GM19035 (cell line): ENCODE measurements at regions not wholly inside any gene's neighbourhood (a gene's known extent, or its start where the extent isn't known, plus 50 kb on each side); places are given as distances from the start of the nearest gene placed in this dataset.
"Not testable (repeated sequence)": the region's sequence is repeated elsewhere in the genome, so short reads cannot be mapped to it uniquely, and the experiment has no call there.

Experiments used
- ATAC-seq: cut with Tn5 transposase; IDR thresholded peaks from one replicate; pipeline ENCODE4 v1.9.1; 2021; ENCODE audit not compliant: unreplicated experiment

DNA sequence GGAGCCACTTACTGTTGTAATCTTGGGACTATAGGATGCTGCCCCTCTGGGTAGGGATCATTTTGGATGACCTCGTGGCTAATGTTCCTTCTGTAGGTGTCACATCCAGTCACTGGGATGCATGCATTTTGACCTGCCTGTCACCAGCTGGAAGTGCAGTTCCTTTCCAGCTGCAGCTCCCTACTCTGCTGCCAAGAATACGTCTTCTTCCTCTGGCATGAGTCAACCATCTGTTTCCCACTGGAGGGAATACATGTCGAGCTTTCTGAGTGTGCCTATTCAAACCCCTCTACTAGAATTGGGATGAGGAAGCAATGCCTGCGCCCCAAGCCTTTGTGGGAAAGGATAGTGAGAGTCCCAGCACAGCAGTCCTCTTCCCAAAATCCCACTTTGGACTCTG lies 415.5 kb upstream of the ADAMTS5 start:
- no peak for ATAC-seq

DNA sequence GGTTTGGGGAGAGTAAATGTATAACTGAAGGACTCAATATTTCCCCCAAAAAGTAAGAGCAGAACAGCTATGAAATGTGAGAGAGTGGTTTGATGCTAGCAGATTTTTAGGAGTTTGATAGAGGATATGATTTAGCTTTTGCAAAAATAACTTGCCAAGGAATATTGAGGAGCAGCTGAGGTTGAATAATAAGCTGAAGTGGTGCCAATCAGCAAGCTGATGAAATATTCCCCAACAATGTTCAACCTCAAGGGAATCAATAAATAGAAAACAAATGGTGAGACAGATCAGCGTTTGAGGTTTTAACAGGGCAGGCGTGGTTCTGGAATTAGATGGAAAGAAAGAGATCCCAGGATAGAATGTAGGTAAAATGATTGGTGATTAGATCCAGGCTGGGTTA lies 413.4 kb upstream of the ADAMTS5 start:
- ATAC-seq, result no peak

DNA sequence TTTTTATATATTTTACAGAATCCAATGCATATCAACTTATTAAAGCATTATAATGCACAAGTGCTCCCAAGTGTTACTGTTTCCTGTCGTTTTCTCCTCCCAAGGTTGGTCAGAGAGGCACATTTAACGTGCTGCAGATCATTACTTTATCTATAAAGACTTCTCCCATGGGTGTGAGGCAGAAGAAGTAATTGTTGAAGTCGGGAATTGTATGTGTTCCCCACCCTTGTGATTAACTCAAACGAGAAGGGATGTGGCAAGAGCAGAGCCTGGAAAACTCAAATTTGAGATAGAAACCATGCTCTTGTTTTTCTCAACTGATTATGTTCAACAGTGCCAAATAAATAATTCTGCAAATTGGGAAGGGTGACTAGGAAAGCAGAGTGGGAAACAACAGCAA lies 412.5 kb upstream of the ADAMTS5 start:
- ATAC-seq, result no peak

DNA sequence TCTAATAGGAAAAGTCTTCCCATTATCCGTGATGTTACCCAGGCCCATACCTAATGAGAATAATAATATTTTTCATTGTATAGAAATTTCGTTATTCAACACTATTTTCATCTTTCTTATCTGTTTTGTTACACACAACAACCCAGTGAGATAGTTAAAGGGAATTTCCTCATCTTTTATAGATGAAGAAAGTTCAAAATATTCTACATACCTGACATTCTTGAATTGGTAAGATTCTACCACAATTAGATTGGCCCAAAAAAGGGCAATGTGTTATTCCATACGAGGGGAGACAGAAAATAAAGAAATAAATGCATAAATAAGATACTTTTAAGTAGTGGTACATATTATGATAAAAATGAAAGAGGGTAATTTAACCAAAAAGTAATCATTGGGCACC lies 405.5 kb upstream of the ADAMTS5 start:
- ATAC-seq, result no peak

DNA sequence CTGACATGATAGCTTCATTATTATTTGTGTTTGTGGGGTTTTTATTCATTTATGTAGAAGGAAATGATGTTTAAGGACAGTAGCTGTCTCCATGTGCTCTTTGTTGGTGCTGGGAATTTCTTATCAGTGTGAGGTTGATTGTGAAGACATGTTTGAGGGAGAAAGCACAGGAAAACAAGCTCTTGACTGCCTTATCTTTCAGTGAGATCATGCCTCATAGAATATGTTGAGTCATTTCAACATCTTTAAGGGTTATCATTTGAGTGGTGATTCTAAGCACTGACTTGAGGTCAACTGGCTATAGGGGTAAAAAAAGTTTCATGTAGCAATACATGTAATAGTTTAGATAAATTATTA lies 405.1 kb upstream of the ADAMTS5 start:
- no peak for ATAC-seq

DNA sequence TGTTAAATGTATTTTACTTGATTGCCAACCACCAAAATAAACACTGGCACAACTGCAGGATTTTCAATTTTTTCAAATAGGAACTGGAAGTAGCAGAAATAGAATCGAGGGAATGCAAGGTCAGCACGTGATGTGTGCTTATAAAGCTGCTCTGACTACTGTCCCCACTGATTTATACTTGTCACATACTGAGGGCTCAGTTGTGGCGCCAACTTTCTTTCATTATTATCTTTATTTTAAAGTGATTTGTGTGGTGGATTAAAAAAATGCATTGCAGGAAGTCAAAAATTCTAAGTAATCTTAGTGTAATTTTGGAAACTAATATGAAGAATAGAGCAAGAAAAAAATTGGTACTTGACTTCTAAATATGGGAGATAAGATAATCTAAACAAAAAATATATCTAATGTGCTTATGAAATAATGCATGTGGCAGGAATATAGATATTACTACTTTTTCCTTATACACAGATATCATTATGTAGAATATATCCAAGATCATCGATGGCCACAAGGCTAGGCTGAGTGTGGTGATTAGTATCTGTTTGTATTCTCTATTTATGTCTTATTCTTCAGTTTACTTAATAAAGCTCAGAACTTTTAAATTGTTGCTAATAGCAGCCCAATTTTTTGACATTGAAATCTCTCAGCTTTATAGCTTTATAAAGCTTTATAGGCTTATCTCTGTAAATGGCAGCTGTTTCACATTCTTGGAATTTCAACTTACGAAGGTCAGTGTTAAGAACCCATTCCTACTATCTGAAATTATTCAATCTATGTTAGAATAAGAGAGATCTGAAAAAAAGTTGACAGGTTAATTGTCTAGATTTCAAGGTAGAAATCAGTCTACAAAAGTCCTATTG lies 404.5 kb upstream of the ADAMTS5 start:
- ATAC-seq, result no peak

DNA sequence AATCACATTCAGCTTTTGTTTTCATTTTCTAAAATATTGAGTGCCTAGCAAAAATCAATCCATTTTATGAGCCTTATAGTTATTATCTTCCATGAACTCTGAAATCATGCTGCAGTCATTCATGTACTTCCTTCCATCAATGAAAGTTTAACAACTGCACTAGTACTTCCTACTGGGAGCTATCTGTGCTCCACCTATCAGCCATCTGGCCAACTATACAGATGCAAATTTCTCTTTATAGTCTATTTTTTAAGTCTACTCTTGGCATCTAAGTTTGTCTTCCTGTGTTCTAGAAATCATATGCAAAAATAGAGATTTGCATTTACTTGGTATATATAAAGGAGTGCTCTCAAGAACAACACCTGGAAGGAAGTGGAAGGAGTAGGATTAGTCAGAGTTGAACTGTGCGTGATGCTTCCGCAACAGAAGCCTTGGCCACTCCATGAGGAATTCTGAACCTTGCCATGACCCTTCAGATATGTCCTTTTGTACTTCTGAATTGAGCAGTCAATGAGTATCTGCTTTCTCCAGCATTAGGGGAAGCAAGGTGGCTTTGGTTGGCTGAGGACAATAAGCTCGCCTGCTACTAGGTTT lies 403.2 kb upstream of the ADAMTS5 start:
- no peak for ATAC-seq

DNA sequence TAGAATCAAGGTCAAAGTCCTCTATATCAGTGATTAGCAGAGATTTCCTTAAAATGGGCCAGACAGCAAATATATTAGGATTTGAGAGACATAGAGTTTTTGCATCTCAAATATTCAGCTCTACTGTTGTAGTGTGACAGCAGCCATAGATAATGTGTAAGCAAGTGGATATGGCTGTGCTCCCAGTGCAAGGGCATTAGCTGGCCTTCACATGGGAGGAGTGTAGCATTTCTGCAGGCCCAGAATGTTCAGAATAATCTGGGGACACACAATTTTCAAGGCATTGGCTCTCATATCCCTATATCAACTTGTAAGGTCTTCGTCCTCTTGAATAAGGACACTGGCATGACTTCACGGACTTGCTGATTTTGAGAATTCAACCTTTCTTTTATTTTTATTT lies 402.3 kb upstream of the ADAMTS5 start:
- no peak for ATAC-seq

DNA sequence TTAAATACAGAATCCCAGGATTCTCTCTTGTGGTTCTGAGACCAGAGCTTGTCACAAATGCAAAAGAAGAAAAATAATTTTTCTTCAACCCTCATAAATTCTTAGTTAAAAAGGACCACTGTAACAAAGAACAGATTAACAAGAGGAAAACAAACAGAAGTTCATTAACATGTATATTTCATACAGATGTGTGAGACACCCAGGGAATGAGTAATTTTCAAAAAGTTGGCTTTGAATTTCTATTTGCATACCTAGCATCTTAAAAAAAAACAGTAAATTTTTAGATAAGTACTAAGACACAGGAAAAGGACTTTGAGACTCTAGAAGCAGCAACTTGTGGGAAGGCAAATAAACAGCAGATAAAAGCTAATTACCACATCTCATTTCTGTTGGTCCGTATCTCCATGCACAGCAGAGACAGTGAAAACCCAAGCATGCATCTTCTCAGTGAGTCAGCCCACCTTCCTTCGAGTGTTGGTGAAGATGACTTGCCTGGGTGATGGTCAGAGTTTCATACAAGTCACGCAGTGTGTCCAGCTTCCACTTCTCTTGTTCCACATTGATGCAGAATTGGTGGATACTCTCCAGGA lies 399.9 kb upstream of the ADAMTS5 start:
- ATAC-seq, result no peak

DNA sequence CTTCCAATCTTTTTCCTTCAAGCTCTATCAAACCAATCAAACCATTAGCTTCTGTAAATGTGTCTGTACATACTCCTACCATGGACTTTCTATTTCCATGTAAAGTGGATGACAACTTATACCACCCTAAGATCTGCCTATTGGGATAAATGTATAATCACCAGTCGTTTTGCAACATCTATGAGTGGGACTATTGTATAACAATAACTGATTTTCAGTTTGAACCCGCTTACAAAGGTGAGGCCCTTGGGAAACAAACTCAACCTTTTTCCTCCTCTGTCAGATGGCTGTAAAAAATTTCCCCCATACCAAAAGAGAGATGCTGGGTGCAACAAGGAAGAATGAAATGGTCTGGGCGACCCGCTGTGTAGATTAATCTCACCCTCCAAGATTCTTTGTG lies 399.1 kb upstream of the ADAMTS5 start:
- ATAC-seq, result no peak

DNA sequence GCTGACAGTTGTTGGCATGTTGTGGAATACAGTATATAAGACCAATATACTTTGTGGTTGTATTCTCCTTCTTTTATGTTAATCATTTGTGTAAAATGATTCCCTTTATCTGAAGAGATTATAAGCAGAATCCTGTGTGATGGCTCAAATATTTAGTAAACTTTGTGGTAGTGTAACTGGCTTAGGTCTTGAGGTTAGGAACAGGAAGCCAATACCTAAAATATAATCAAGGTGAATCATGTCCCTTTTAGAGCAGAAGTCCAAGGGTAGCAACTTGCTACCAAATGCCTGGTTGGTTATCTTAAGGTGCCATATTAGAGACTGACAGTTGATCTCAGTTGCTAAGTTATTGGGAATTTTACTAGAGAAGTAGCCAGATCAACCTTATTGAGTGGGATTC lies 398.5 kb upstream of the ADAMTS5 start:
- ATAC-seq, result no peak

DNA sequence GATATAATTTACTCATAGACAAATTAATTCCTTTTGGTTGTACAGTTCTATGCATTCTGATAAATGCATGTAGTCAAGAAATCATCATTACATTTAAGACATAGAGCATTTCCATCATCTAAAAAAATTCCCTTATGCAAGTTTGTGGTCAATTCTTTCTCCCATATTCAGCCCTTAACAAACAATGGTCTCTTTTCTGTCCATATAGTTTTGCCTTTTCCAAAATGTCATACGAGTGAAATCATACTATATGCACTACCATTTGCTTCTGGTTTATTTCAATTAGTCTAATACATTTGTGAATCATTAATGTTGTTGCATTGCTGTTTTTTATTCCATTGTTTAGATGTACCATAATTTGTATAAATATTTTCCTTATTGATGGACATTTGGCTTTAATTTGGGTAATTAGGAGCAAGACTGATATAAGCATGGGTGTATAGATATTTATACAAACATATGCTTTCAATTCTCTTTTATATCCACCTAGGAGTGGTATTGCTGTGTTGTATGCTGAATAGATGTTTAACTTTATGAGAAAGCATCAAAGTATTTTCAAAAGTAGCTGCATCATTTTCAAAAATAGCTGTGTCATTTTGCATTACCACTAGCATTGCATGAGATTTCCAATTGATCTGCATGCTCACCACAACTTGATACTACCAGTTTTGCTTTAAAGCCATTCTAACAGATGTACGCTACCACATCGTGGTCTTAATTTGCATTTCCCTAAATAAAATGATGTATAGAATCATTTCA lies 397.0 kb upstream of the ADAMTS5 start:
- ATAC-seq, result no peak

DNA sequence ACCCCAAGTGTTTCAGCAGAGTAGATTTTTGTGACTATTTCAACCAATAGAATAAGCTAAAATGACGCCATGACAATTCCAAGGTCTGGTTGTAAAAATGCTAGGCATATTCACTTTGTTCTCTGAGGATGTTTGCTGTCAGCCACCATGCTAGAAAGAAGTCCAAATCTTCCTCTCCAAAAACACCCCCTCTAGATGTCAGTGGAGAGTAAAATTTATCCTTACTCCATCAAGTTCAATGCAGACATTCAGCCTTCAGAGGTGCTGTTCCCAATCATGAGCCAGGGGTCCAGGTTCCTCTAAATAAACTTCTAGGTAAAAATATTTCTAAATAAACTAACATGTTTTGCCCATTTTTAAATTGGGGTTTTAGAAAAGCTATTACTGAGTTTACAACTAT lies 395.4 kb upstream of the ADAMTS5 start:
- no peak for ATAC-seq

DNA sequence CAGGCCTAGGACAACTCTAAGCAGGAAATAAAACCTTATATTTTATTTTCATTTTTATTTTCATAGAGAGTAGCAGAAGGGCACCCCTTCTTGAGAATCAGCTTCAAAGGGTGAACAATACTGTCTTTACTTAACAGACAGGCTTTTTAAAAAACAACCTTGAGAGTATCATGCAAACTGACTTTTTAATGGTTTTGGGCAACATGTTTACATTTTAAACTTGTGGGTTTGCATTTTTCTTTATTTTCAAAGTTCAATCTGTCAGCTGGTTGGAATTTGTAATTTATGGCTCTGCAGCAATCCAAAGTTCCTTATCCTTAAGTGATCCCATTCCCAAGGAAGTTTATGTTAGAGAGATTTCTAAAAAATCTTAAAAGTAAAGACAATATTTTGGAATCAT lies 392.3 kb upstream of the ADAMTS5 start:
- ATAC-seq, result no peak

DNA sequence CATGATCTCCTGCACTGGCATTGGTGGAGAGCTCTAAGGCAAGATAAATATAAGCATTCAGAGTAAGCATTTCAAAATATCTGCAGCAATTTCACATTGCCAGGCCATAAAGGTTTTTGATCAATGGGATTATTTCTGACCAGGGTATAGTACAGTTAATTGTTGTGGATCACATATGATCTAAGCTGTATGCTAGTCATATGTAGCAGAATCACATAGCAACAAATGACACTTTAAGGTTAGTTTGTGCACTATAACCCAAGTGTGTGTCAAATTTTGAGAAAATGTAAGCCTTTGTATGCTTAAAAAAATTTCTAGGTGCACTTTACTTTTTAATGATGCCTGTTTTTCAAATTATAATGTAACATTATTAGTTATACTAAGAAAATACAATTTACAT lies 386.0 kb upstream of the ADAMTS5 start:
- no peak for ATAC-seq

DNA sequence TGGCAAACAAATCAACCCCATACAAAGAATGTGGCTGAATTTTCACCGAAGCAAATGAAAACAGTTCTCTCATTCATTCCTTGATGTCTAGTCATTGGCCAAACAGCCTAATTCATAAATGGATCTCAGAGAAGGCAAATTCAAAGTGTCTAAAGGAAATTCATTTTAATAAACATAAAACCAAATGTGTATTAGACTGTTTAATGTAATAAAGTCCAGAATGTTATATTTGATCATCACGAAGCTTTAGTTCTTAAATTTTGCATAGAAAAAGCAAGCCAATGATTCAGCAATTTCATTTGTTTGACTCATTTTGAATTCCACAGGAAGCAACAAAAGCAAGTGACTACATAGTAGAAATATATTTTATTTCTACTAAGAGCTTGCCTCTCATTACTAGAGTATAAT lies 379.2 kb upstream of the ADAMTS5 start:
- ATAC-seq, result no peak

DNA sequence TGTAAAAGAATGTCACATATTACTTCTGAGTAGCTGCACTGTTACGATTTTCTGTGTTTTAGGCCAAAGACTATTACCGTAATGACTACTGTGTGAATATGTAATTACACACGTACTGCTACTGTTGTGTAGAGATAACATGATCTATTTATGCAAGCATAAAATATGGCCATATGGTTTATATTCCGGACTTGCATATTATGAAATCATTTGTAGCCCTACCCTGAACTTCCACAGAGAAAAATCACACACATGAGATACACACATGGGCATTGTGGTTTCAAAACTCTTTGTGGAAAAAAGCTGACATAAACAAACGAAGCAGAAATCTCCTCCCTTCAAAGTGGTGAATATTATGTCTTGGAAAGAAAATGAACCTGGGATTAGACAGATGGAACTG lies 373.0 kb upstream of the ADAMTS5 start:
- no peak for ATAC-seq

DNA sequence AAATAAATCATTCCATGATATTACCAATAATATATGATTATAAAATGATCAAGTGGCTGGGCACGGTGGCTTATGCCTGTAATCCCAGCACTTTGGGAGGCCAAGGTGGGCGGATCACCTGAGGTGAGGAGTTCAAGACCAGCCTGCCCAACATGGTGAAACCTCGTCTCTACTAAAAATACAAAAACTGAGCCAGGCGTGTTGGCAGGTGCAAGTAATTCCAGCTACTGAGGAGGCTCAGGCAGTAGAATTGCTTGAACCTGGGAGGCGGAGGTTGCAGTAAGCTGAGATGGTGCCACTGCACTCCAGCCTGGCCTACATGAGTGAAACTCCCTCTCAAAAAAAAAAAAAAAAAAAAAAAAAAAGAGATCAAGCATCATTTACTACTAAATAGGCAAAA lies 371.1 kb upstream of the ADAMTS5 start:
- not testable (repeated sequence) for ATAC-seq

DNA sequence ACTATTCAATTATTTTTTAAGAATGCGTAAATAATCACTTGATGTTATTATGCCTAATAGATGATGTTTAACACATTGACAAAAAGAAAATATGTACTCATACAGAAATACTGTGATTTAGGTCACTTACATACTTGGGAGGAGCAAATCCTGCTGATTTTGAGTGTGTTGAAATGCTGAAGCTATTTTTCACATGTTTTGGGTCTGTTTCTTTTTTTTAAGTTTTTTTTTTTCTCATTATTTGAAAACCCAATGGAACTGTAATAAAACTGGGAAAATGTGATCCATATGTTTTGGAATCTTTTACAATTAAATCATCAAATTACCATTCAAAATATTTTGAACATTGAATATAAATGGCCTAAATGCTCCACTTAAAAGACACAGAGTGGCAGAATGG lies 366.2 kb upstream of the ADAMTS5 start:
- ATAC-seq, result no peak

DNA sequence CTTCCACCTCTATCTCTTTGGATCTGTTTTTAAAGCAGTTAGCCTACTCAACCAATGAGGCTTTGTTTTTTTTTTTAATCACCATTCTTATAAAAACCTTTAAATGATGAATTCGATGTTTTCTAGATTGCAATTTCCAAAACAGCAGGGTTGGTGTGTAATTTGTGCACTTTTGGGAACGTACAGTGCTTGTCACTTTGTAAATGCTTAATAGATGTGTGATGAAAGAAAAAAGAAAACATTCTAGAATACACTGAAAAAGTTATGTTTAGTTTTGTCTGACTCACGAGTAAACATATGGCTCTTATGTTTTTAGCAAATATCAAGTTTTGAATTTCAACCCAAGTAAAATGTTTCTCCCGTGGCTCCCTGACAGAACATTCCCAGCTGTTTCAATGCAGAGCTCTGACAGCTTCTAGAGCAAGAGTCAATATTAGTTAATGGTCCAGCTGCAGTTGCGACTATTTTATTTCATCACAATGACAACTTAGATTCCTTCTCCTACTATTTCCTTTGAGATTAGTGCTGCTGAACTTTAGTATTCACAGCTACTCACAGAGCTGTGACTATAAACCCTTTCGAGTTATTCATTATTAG lies 362.5 kb upstream of the ADAMTS5 start:
- ATAC-seq, result no peak

DNA sequence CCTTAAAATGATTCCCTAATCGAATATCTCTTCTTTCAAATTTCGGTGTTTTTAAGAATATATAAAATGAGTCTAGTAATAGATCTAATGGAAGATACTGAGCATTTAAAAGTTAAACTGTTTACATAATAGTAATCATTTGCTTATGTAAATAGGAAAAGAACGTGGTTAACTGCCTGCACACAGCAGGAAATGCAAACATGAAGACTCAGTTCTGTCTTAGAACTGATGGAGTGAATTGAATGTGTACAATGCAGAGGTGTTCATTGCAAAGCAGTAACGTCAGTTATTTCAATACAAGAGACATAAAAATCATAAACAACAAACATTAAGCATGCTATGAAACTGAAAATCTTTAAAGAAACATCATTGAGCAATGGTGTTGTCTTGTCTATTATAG lies 359.4 kb upstream of the ADAMTS5 start:
- ATAC-seq, result no peak
